BLaER1 treated with 17β-estradiol and CSF1 and Interleukin-3, amounts not matched to agents 10 nM and 100 nM (cell line): ENCODE measurements at regions not wholly inside any gene's neighbourhood (a gene's known extent, or its start where the extent isn't known, plus 50 kb on each side); places are given as distances from the start of the nearest gene placed in this dataset.
"Not testable (repeated sequence)": the region's sequence is repeated elsewhere in the genome, so short reads cannot be mapped to it uniquely, and the experiment has no call there.

Experiments
- H3K27ac ChIP-seq, 11 experiments: shearing (Covaris generic); formaldehyde crosslinking; 2 replicates each; pipeline ENCODE4 v1.8.1; 2022
- H3K27me3 ChIP-seq, 11 experiments: shearing (Covaris generic); formaldehyde crosslinking; 2 replicates each; pipeline ENCODE4 v1.8.1; 2022
- H3K36me3 ChIP-seq, 11 experiments: shearing (Covaris generic); formaldehyde crosslinking; 2 replicates each; pipeline ENCODE4 v1.8.1; 2022
- H3K4me1 ChIP-seq, 10 experiments: shearing (Covaris generic); formaldehyde crosslinking; 2 replicates each; pipeline ENCODE4 v1.8.1; 2022
- H3K4me2 ChIP-seq, 11 experiments: shearing (Covaris generic); formaldehyde crosslinking; 2 replicates each; pipeline ENCODE4 v1.8.1; 2022
- H3K4me3 ChIP-seq, 10 experiments: shearing (Covaris generic); formaldehyde crosslinking; 2 replicates each; pipeline ENCODE4 v1.8.1; 2022
- H3K9ac ChIP-seq, 11 experiments: shearing (Covaris generic); formaldehyde crosslinking; 2 replicates each; pipeline ENCODE4 v1.8.1; 2022
- H3K9me3 ChIP-seq, 11 experiments: shearing (Covaris generic); formaldehyde crosslinking; replicated peaks in 1 of 11; 2 replicates each; pipeline ENCODE4 v1.8.1; 2022
- H4K20me1 ChIP-seq, 11 experiments: shearing (Covaris generic); formaldehyde crosslinking; 2 replicates each; pipeline ENCODE4 v1.8.1; 2022
- Cebpa-rat ChIP-seq, 11 experiments: shearing (Covaris generic); IDR thresholded peaks; 2 replicates each; pipeline ENCODE4 v1.8.1; 2022

DNA sequence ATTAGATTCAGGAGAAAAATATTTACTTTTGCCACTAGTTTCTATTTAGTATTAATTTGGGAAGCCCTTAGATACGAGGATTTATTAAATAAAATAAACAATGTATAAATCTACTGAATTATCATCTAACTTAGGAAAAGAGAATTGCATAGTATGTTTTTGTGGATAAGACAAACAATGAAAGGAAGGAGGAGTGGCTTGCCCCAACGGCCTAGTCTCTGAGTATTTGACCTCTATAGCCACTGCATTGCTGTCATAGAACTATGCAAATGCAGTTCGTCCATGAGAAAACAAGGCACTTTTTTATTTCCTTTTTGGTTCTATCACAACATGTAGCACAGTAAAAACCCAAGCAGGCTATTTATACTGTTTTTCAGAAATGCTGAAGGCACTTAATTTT lies 321.2 kb upstream of the CCNH start:
- Histone ChIP-seq H3K4me3 (no peak overlapping the region), H3K27ac (no peak overlapping the region), H3K9ac (no peak overlapping the region), H3K36me3 (no peaks in the 10 kb centered on the region), H3K9me3 (no peaks in the 10 kb centered on the region), H3K4me2 (no peak overlapping the region), H4K20me1 (no peaks in the 10 kb centered on the region), H3K27me3 (no peaks in the 10 kb centered on the region), H3K4me1 (no peaks in the 10 kb centered on the region)
- no peak for TF ChIP-seq Cebpa-rat (IDR thresholded peaks at IDR 0.05)

DNA sequence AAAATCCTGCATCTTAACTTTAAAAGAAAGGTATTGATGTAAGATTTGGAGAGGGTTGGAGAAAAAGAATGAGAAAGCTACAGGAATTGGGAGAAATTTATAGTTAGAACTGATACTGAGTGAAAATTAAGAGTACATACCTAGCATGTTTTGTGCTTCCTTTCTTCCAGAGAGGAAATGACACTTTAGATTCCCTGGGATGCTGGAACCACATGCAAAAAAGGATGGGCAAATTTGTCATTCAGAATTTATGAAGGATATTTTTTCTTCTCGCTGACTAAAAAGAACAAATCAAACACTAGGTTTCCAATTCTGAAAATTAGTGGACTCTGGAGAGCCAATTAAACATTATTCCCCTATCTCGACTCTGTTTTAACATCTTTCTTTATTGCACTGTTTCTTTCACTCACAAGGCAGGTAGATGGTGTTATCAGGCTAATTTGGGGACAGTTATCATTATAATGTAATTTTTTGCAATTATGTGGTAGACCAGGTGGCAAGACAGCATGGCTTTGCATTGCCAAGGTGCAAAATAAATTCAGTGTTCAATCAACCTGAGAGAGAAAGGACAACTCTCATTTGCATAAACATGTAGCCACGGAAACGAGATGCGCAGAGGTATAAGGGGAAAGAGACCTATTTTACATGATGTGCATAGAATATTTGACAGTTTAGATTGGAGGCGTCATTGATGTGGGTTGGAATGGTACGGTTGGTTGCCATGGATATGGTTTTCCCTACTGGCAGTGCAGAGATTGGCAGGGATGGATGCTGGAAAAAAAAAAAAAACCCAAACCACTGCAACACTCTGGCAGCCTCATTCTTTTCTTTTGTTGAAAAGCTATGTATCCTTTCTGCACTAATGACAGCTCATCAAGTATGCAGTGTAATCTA lies 320.4 kb upstream of the CCNH start:
- H4K20me1 ChIP-seq, result no peaks in the 10 kb centered on the region
- no peak overlapping the region for H3K9ac ChIP-seq
- H3K9me3 ChIP-seq, result no peaks in the 10 kb centered on the region
- H3K27ac ChIP-seq, result no peak overlapping the region
- H3K4me2 ChIP-seq, result no peak overlapping the region
- TF ChIP-seq Cebpa-rat (IDR thresholded peaks at IDR 0.05), result no peak
- H3K4me1 ChIP-seq, result no peaks in the 10 kb centered on the region
- H3K4me3 ChIP-seq, result no peak overlapping the region
- H3K27me3 ChIP-seq, result no peaks in the 10 kb centered on the region
- H3K36me3 ChIP-seq, result no peaks in the 10 kb centered on the region

- Histone ChIP-seq H3K27me3 (no peaks in the 10 kb centered on the region), H3K4me2 (no peak overlapping the region), H4K20me1 (no peaks in the 10 kb centered on the region), H3K27ac (no peak overlapping the region), H3K9ac (no peak overlapping the region), H3K36me3 (no peaks in the 10 kb centered on the region), H3K4me3 (no peak overlapping the region), H3K9me3 (no peaks in the 10 kb centered on the region), H3K4me1 (no peaks in the 10 kb centered on the region)
- TF ChIP-seq Cebpa-rat (IDR thresholded peaks at IDR 0.05), result no peak
Observed at GRCh38 chr5:87729781-87730180, 317.1 kb upstream of the CCNH start.

DNA sequence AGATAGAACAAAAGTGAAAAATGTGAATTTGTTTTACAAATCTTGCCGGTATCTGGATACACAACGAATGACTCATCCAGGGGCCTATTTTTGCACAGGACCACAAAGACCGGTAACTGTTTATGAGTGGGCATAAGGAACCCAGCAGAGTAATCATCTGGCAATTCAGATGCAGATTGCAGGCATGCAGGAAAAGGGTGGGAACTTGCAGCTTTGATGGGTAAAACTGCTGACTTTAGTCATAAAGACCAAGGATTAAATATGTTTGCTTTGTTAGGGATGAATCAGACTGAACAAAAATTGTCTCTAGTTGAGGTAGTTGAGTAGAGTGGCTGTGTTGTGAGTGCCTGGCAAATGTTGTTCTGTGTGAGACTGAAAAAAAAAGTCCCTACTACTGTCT lies 309.6 kb upstream of the CCNH start:
- Histone ChIP-seq H4K20me1 (no peaks in the 10 kb centered on the region), H3K27ac (no peak overlapping the region), H3K4me3 (no peak overlapping the region), H3K9me3 (peaks cover 0 to 18% (median 7%) of the 10 kb centered on the region in 11 experiments; a peak in 14 of 22 replicates), H3K9ac (no peak overlapping the region), H3K4me1 (0 out of 20 replicates have a peak, but pooled peaks cover 0 to 4% (median 0%) of the 10 kb centered on the region in 10 experiments), H3K4me2 (no peak overlapping the region), H3K27me3 (no peaks in the 10 kb centered on the region), H3K36me3 (no peaks in the 10 kb centered on the region)
- TF ChIP-seq Cebpa-rat (IDR thresholded peaks at IDR 0.05), result no peak

DNA sequence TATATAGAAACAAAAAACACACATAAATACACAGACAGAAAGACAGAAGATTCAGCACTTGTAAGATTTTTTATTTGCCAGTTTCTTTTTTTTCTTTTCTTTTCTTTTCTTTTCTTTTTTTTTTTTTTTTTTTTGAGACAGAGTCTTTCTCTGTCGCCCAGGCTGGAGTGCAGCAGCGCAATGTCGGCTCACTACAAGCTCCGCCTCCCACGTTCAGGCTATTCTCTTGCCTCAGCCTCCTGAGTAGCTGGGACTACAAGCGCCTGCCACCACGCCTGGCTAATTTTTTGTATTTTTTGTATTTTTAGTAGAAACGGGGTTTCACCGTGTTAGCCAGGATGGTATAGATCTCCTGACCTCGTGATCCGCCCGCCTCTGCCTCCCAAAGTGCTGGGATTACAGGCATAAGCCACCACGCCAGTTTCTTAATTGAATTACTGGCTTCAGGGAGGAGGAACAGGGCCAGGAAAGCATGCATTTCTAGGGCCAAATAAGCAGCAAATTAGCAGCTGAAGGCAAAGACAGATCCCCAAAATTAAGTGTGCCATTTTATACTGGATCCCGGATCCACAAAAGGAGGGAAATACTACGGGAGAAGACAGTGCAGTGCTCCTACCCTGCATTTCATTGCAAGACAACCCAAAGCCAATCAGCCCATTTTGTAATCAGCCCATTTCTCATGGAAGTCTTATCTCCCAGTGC lies 305.6 kb upstream of the CCNH start:
- H4K20me1 ChIP-seq, H3K36me3 ChIP-seq: not testable (repeated sequence)

GRCh38 chr5:87717761-87718160 lies 305.0 kb upstream of the CCNH start:
- Histone ChIP-seq H3K9me3 (peaks cover 0 to 18% (median 7%) of the 10 kb centered on the region in 11 experiments; a peak in 14 of 22 replicates), H3K36me3 (no peaks in the 10 kb centered on the region), H4K20me1 (no peaks in the 10 kb centered on the region), H3K27me3 (no peaks in the 10 kb centered on the region), H3K9ac (no peak overlapping the region), H3K27ac (no peak overlapping the region), H3K4me2 (no peak overlapping the region), H3K4me3 (no peak overlapping the region), H3K4me1 (0 out of 20 replicates have a peak, but pooled peaks cover 0 to 4% (median 0%) of the 10 kb centered on the region in 10 experiments)
- no peak for TF ChIP-seq Cebpa-rat (IDR thresholded peaks at IDR 0.05)

More for the DNA sequence above, 305.6 kb upstream of the CCNH start:
- H3K4me2 ChIP-seq, H3K27ac ChIP-seq, H3K27me3 ChIP-seq, H3K4me3 ChIP-seq, H3K4me1 ChIP-seq, H3K9ac ChIP-seq: not testable (repeated sequence)
- peaks cover 0 to 18% (median 7%) of the 10 kb centered on the region in 11 experiments; a peak in 14 of 22 replicates for H3K9me3 ChIP-seq

DNA sequence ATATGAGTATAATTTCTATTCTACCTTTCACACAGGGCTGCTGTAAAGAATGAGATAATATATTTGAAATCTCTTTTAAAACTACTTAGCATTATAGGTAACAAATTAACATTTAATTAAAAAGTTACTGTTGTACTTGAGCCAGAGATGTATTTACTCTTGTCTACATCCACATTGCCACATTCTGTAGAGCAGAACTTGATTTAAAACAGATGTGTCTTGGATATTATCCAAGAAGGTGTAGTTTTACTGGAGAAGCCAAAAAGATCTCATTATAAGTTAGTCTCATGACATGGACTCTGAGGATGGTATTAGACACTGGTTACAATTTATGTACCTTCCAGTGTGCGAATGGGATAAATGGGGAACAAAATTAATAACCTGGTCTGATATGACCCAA lies 293.1 kb upstream of the CCNH start:
- H3K9me3 ChIP-seq, result peaks cover 0 to 9% (median 7%) of the 10 kb centered on the region in 11 experiments; a peak in 5 of 22 replicates
- H3K27me3 ChIP-seq, result no peaks in the 10 kb centered on the region
- no peaks in the 10 kb centered on the region for H4K20me1 ChIP-seq
- no peak overlapping the region for H3K27ac ChIP-seq
- TF ChIP-seq Cebpa-rat (IDR thresholded peaks at IDR 0.05), result no peak
- H3K36me3 ChIP-seq, result no peaks in the 10 kb centered on the region
- no peak overlapping the region for H3K4me3 ChIP-seq
- H3K4me2 ChIP-seq, result no peak overlapping the region
- no peak overlapping the region for H3K9ac ChIP-seq
- no peaks in the 10 kb centered on the region for H3K4me1 ChIP-seq

DNA sequence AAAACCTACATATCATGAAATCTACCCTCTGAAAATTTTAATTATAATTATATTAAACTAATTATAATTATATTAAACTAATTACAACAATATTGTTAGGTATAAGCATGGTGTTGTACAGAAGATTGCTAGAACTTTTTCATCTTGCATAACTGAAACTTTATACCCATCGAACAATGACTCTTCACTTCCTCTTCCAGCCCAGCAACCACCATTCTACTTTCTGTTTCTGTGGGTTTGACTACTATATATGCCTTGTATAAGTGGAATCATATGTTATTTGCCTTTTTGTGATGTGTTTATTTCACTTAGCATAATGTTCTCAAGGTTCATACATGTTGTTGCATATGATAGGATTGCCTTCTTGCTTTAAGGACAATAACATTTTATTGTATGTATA lies 274.2 kb upstream of the CCNH start:
- no peak overlapping the region for H3K9ac ChIP-seq
- H3K4me3 ChIP-seq, result no peak overlapping the region
- TF ChIP-seq Cebpa-rat (IDR thresholded peaks at IDR 0.05), result no peak
- no peaks in the 10 kb centered on the region for H3K27me3 ChIP-seq
- H4K20me1 ChIP-seq, result no peaks in the 10 kb centered on the region
- peaks cover 0 to 14% (median 4%) of the 10 kb centered on the region in 10 experiments; a peak in 4 of 20 replicates for H3K4me1 ChIP-seq
- H3K27ac ChIP-seq, result peak overlapping the region in 5 of 11 experiments; percentile 6 to 53 (median 32); a peak in 5 of 22 replicates
- H3K4me2 ChIP-seq, result peak overlapping the region in 3 of 11 experiments; percentile 15 to 22 (median 20); a peak in 2 of 22 replicates
- H3K36me3 ChIP-seq, result no peaks in the 10 kb centered on the region
- H3K9me3 ChIP-seq, result peaks cover 6 to 18% (median 13%) of the 10 kb centered on the region in 11 experiments; a peak in 20 of 22 replicates

GRCh38 chr5:87686018-87686417 lies 273.3 kb upstream of the CCNH start:
- H3K9me3 ChIP-seq, result peaks cover 6 to 18% (median 13%) of the 10 kb centered on the region in 11 experiments; a peak in 20 of 22 replicates
- no peak overlapping the region for H3K4me3 ChIP-seq
- H3K27me3 ChIP-seq, result no peaks in the 10 kb centered on the region
- H3K36me3 ChIP-seq, result no peaks in the 10 kb centered on the region
- H3K27ac ChIP-seq, result no peak overlapping the region
- TF ChIP-seq Cebpa-rat (IDR thresholded peaks at IDR 0.05), result no peak
- H3K4me1 ChIP-seq, result peaks cover 0 to 14% (median 4%) of the 10 kb centered on the region in 10 experiments; a peak in 4 of 20 replicates
- H3K4me2 ChIP-seq, result no peak overlapping the region
- no peaks in the 10 kb centered on the region for H4K20me1 ChIP-seq
- H3K9ac ChIP-seq, result no peak overlapping the region
